Left ventricle myocardium inferior (tissue), 1 donor: ENCODE measurements at regions not wholly inside any gene's neighbourhood (a gene's known extent, or its start where the extent isn't known, plus 50 kb on each side); places are given as distances from the start of the nearest gene placed in this dataset.

ENCODE experiments used
- DNase-seq: peaks from one replicate; pipeline ENCODE4 v3.0.0-alpha.2; 2020
- H3K27ac ChIP-seq: fragments of 200-600 bp; replicated peaks from 2 replicates; pipeline ENCODE4 v1.8.0; 2021
- H3K27me3 ChIP-seq: fragments of 200-600 bp; 2 replicates; pipeline ENCODE4 v1.8.0; 2021; ENCODE audit warnings: low read depth
- H3K36me3 ChIP-seq: fragments of 200-600 bp; 2 replicates; pipeline ENCODE4 v1.8.0; 2021
- H3K4me1 ChIP-seq: fragments of 200-600 bp; 2 replicates; pipeline ENCODE4 v1.8.0; 2021
- H3K4me3 ChIP-seq: fragments of 200-600 bp; 2 replicates; pipeline ENCODE4 v1.8.0; 2021; ENCODE audit warnings: mild to moderate bottlenecking, moderate library complexity
- H3K9me3 ChIP-seq: fragments of 200-600 bp; replicated peaks from 2 replicates; pipeline ENCODE4 v1.8.0; 2021
- CTCF ChIP-seq: fragments of 200-600 bp; IDR thresholded peaks from 2 replicates; pipeline ENCODE4 v1.8.0; 2021; ENCODE audit warnings: antibody characterized with exemption, mild to moderate bottlenecking, borderline replicate concordance
- intact Hi-C: fragments of 100-400 bp; cut with micrococcal nuclease; formaldehyde crosslinking; loops from one replicate; pipeline ENCODE4 v1.11.0; 2022
- donor health status: DM: no; HTN: yes; CAD: no; lungs with severe emphysema.

- H3K36me3 ChIP-seq, result no peaks in the 10 kb centered on the region
- intact Hi-C loops, result no loop called here
- no peaks in the 10 kb centered on the region for H3K27me3 ChIP-seq
- H3K4me1 ChIP-seq, result peaks cover 26% of the 10 kb centered on the region
- DNase-seq, result no peak
- TF ChIP-seq CTCF, result no peak
- H3K27ac ChIP-seq, result peak overlapping the region; percentile 38
- no peaks in the 10 kb centered on the region for H3K9me3 ChIP-seq
- H3K4me3 ChIP-seq, result no peak overlapping the region
These were observed 153.8 kb upstream of the NR3C1 start for GRCh38 chr5:143557061-143557818.

DNA sequence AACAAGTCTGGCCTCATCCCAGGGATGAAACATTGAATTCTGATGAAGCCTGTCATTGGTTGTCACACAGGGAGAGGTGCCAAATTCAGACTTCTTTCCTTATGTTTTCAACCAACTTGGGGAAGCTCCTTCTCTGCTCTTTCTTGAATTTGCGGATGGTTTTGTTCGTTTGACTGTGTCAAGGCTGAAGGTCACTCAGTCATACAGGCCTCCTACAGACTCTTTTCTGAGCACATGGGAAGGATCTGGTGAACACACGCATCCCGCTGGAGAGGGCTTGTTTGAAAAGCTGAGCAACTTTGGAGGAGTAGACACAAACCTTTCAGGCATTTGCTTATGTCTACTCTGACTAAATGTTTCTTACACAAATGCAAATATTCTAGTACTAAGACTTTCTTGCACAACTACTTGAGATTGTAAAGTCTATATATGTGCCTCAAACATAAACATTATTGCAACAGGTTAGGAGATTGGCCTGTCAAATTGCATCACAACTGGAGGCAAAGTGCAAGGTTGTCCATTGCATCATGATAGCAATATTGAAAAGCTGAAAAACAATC lies 151.5 kb upstream of the NR3C1 start:
- intact Hi-C loops, result no loop called here
- no peaks in the 10 kb centered on the region for H3K36me3 ChIP-seq
- peaks cover 20% of the 10 kb centered on the region for H3K4me1 ChIP-seq
- no peak overlapping the region for H3K27ac ChIP-seq
- no peaks in the 10 kb centered on the region for H3K27me3 ChIP-seq
- TF ChIP-seq CTCF, result no peak
- H3K4me3 ChIP-seq, result no peak overlapping the region
- DNase-seq, result no peak
- no peaks in the 10 kb centered on the region for H3K9me3 ChIP-seq

DNA sequence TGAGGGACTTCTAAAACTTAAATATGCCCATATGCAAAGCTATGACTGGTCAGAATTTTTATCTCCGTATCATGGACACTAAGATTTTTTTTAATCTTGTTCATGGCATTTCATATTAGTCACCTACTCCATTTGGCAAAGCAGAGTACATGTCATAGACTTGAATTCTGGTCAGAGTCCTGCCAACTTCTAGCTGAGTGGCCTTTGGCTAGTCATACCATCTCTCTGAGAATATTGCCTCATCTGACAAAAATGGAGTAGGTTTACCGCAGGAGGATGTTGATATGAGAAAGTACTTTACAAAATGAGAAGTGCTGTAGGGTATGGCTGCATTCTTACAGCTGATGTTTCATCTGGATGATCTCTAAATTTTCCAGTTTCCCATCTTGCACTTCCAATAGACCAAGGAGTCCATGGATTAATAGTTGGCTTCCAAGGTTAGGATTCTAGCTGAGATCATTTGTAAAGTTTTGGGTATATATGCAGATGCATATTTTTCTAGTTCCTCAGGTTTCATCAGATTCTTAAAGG lies 150.8 kb upstream of the NR3C1 start:
- intact Hi-C loops, result no loop called here
- DNase-seq, result no peak

DNA sequence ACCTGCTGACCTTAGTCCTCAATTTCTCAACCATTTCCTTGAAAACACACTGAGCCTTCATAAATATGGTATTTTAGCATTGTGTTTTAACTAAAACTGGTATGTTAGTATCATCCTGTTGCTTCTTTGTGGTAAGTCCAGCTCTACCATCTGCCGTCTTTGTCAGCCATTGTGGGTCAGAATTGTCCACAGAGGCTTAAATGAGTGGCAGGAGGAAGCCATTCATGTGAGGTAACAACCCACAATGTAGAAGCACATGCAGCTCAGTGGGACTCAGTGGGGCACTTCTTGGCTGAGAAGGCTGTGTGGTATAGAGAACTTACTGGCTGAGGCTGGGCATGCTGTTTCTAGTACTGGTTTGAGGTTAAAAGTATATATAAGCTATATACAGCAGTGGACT lies 149.2 kb upstream of the NR3C1 start:
- no peak for TF ChIP-seq CTCF
- peaks cover 2% of the 10 kb centered on the region for H3K9me3 ChIP-seq
- H3K4me1 ChIP-seq, result peaks cover 13% of the 10 kb centered on the region
- H3K4me3 ChIP-seq, result no peak overlapping the region
- intact Hi-C loops, result no loop called here
- DNase-seq, result no peak
- no peaks in the 10 kb centered on the region for H3K27me3 ChIP-seq
- no peaks in the 10 kb centered on the region for H3K36me3 ChIP-seq
- H3K27ac ChIP-seq, result no peak overlapping the region

More for the DNA sequence above, 150.8 kb upstream of the NR3C1 start:
- H3K4me3 ChIP-seq, result no peak overlapping the region
- peaks cover 16% of the 10 kb centered on the region for H3K4me1 ChIP-seq
- no peak for TF ChIP-seq CTCF
- no peaks in the 10 kb centered on the region for H3K9me3 ChIP-seq
- H3K27ac ChIP-seq, result no peak overlapping the region
- H3K36me3 ChIP-seq, result no peaks in the 10 kb centered on the region
- no peaks in the 10 kb centered on the region for H3K27me3 ChIP-seq

DNA sequence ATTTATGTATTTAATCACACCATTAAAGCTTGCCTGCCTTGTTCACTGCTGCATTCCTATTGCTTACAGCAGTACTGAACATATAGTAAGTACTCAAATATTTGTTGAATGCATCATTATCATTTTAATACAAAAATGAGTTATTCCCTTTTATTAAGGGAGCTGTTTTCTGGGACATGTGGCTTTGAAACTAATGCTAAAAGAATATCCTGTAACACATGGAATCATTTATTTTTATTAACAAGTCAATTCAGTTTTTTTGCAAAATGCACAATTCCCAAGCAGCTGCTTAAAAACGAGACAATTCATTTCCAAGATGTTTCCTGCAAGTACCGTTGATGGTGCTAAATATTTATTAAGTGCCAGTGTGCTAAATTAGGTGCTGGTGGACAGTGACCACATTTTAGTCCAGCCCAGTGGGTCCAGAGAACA lies 148.3 kb upstream of the NR3C1 start:
- DNase-seq, result no peak
- H3K4me1 ChIP-seq, result peaks cover 4% of the 10 kb centered on the region
- intact Hi-C loops, result no loop called here
- H3K27me3 ChIP-seq, result no peaks in the 10 kb centered on the region
- H3K36me3 ChIP-seq, result no peaks in the 10 kb centered on the region
- TF ChIP-seq CTCF, result no peak
- H3K27ac ChIP-seq, result no peak overlapping the region
- H3K4me3 ChIP-seq, result no peak overlapping the region
- H3K9me3 ChIP-seq, result peaks cover 11% of the 10 kb centered on the region
